Thyroid gland (tissue), 4 donors: ENCODE measurements at regions not wholly inside any gene's neighbourhood (a gene's known extent, or its start where the extent isn't known, plus 50 kb on each side); places are given as distances from the start of the nearest gene placed in this dataset.

ENCODE experiments used
- CTCF ChIP-seq, 6 experiments: fragments of 200-600 bp in 3 of 6; fragments of 450-650 bp in 3 of 6; sonication (generic) in 3 of 6; IDR thresholded peaks; one replicate each; pipeline ENCODE4 v1.5.1; 2016 to 2019; ENCODE audit warnings: antibody characterized with exemption in 6 of 6, mild to moderate bottlenecking in 2 of 6, inconsistent platforms in 1 of 6, moderate library complexity in 1 of 6
- POLR2A ChIP-seq, 2 donors: fragments of 450-650 bp; IDR thresholded peaks; one replicate each; pipeline ENCODE4 v1.6.1; 2017; ENCODE audit warnings: antibody characterized with exemption in 2 of 2, mild to moderate bottlenecking in 2 of 2, moderate library complexity in 1 of 2

- no peak for TF ChIP-seq POLR2A (IDR thresholded peaks at IDR 0.05)
- no peak for TF ChIP-seq CTCF (IDR thresholded peaks at IDR 0.05)
Observed at GRCh38 chr13:100724568-100724967, 50.0 kb upstream of the TMTC4 start.
